K562 (cell line): ENCODE measurements at regions not wholly inside any gene's neighbourhood (a gene's known extent, or its start where the extent isn't known, plus 50 kb on each side); places are given as distances from the start of the nearest gene placed in this dataset.

Source experiments
- ATAC-seq: fragments of 200-7000 bp; cut with Tn5 transposase; 3 replicates; pipeline ENCODE4 v1.9.1; 2020; ENCODE audit warnings: moderate library complexity
- BruUV-seq: library from RNA; stranded (reverse); fragments of 400-500 nt; replicated peaks from 2 replicates; lab custom pipeline; 2021; lab: Mats Ljungman, UMichigan
- CTCF ChIA-PET: fragments of 300-600 bp; formaldehyde crosslinking; extraction: SDS; loops from one replicate; lab custom pipeline; 2021; ENCODE audit warnings: low intra/inter-chr PET ratio; lab: Yijun Ruan, JAX
- POLR2A ChIA-PET: fragments of 300-600, 350-650 bp; sonication (Branson Sonifier 250); formaldehyde crosslinking; extraction: SDS; loops from one replicate; lab custom pipeline; 2021; ENCODE audit warnings: antibody characterized with exemption, inconsistent platforms; lab: Yijun Ruan, JAX
- DNase-seq, 4 experiments: peaks; one replicate each; pipeline versions ENCODE4 v3.0.0 to v3.0.0-alpha.2; 2011 to 2018; ENCODE audit warnings: low spot score in 3 of 4, mixed read lengths in 3 of 4; ENCODE audit errors: extremely low read depth in 1 of 4
- FAIRE-seq: peaks from 2 replicates; lab custom pipeline; 2011; peaks lifted over from hg19 to GRCh38; lab: Jason Lieb, UNC
- H2AFZ ChIP-seq: 2 replicates; pipeline ENCODE4 v1.6.0; 2011; ENCODE audit warnings: low read depth, low read length, control low read depth, inconsistent platforms
- H3K27ac ChIP-seq: fragments of 200-600 bp; 3 replicates; pipeline ENCODE4 v1.8.0; 2011; ENCODE audit warnings: low read depth, mild to moderate bottlenecking, control low read depth, inconsistent platforms, low read length, moderate library complexity, mixed read lengths; ENCODE audit errors: extremely low read depth
- H3K27me3 ChIP-seq, 2 experiments: fragments of 300-600 bp in 1 of 2; 2 replicates in 1 of 2; 3 replicates in 1 of 2; pipeline versions ENCODE4 v1.6.0 to v1.8.0; 2011; ENCODE audit warnings: inconsistent platforms in 2 of 2, low read length in 2 of 2, mild to moderate bottlenecking in 1 of 2, mixed read lengths in 1 of 2, moderate library complexity in 1 of 2; ENCODE audit not compliant: control insufficient read depth in 2 of 2, insufficient read depth in 2 of 2
- H3K36me3 ChIP-seq: fragments of 300-600 bp; 3 replicates; pipeline ENCODE4 v1.8.0; 2011; ENCODE audit warnings: mild to moderate bottlenecking, low read length, inconsistent platforms; ENCODE audit not compliant: control insufficient read depth, insufficient read depth
- H3K4me1 ChIP-seq, 2 experiments: fragments of 200-600 bp in 1 of 2; replicated peaks in 1 of 2; 2 replicates in 1 of 2; 3 replicates in 1 of 2; pipeline versions ENCODE4 v1.5.1 to v1.8.0; 2011; ENCODE audit warnings: inconsistent platforms in 2 of 2, low read length in 2 of 2, mild to moderate bottlenecking in 1 of 2, mixed read lengths in 1 of 2, moderate library complexity in 1 of 2; ENCODE audit not compliant: control insufficient read depth in 2 of 2, insufficient read depth in 2 of 2
- H3K4me2 ChIP-seq: 2 replicates; pipeline ENCODE4 v1.6.1; 2011; ENCODE audit warnings: low read length, control low read depth, inconsistent platforms, mixed read lengths; ENCODE audit not compliant: insufficient read depth
- H3K4me3 ChIP-seq: fragments of 200-600 bp; sonication (generic), shearing (Covaris generic); 2 replicates; pipeline ENCODE4 v1.5.1; 2016; ENCODE audit warnings: control low read depth, inconsistent platforms
- H3K79me2 ChIP-seq: fragments of 200-600 bp; 3 replicates; pipeline ENCODE4 v1.8.0; 2011; ENCODE audit warnings: low read length, inconsistent platforms; ENCODE audit not compliant: control insufficient read depth, insufficient read depth
- H3K9ac ChIP-seq, 2 experiments: 2 replicates each; pipeline versions ENCODE4 v1.6.0 to v1.6.1; 2011; ENCODE audit warnings: low read depth in 2 of 2, low read length in 2 of 2, control low read depth in 1 of 2, inconsistent platforms in 1 of 2, mild to moderate bottlenecking in 1 of 2, mixed read lengths in 1 of 2; ENCODE audit not compliant: insufficient read depth in 1 of 2
- H3K9me1 ChIP-seq: one replicate; pipeline ENCODE4 v1.6.0; 2011; ENCODE audit warnings: inconsistent platforms, mild to moderate bottlenecking, low read length, moderate library complexity; ENCODE audit not compliant: control insufficient read depth, insufficient read depth
- H3K9me3 ChIP-seq: replicated peaks from 2 replicates; pipeline ENCODE4 v1.5.1; 2011; ENCODE audit warnings: low read depth, low read length, inconsistent platforms; ENCODE audit not compliant: control insufficient read depth, insufficient read depth
- H4K20me1 ChIP-seq: replicated peaks from 2 replicates; pipeline ENCODE4 v1.6.1; 2011; ENCODE audit warnings: low read length, inconsistent platforms, mixed read lengths; ENCODE audit not compliant: control insufficient read depth, insufficient read depth
- BDP1 ChIP-seq: IDR thresholded peaks from 3 replicates; pipeline ENCODE4 v1.6.1; 2011; ENCODE audit not compliant: insufficient read length, insufficient read depth
- CGGBP1 ChIP-seq: fragments of 250-450 bp; sonication (Bioruptor Pico); IDR thresholded peaks from 2 replicates; pipeline ENCODE4 v1.9.0; 2021; ENCODE audit warnings: mild to moderate bottlenecking
- ID3 ChIP-seq, 2 experiments: fragments of 250-450 bp in 1 of 2; fragments of 450-650 bp in 1 of 2; sonication (Bioruptor Pico) in 1 of 2; IDR thresholded peaks; 2 replicates each; pipeline versions ENCODE4 v1.6.1 to v1.8.0; 2016 to 2021; ENCODE audit warnings: mild to moderate bottlenecking in 2 of 2, moderate library complexity in 2 of 2, missing compliant biosample characterization in 1 of 2, missing genetic modification characterization in 1 of 2
- KDM4B ChIP-seq, 2 experiments: fragments of 450-650 bp in 1 of 2; sonication (generic) in 1 of 2; IDR thresholded peaks; 2 replicates each; pipeline ENCODE4 v1.6.1; 2016 to 2017; ENCODE audit warnings: borderline replicate concordance in 2 of 2, antibody characterized with exemption in 1 of 2, low read depth in 1 of 2, mild to moderate bottlenecking in 1 of 2
- LCOR ChIP-seq: sonication (generic); formaldehyde crosslinking; IDR thresholded peaks from 2 replicates; pipeline ENCODE4 v1.8.0; 2022; ENCODE audit warnings: mild to moderate bottlenecking, missing genetic modification reagents
- SREBF2 ChIP-seq: sonication (generic); formaldehyde crosslinking; IDR thresholded peaks from 2 replicates; pipeline ENCODE4 v1.4.0; 2020; ENCODE audit warnings: mild to moderate bottlenecking, missing genetic modification reagents
- TEAD1 ChIP-seq, 2 experiments: fragments of 450-650 bp in 1 of 2; sonication (generic) in 1 of 2; formaldehyde crosslinking; IDR thresholded peaks; 2 replicates each; pipeline versions ENCODE4 v1.4.0 to v1.8.0; 2020 to 2022; ENCODE audit warnings: mild to moderate bottlenecking in 2 of 2, missing genetic modification reagents in 1 of 2
- USF1 ChIP-seq: sonication (generic); formaldehyde crosslinking; IDR thresholded peaks from 2 replicates; pipeline ENCODE4 v1.9.0; 2022; ENCODE audit warnings: mild to moderate bottlenecking, missing genetic modification reagents
- ZBTB2 ChIP-seq: fragments of 450-650 bp; IDR thresholded peaks from 2 replicates; pipeline ENCODE4 v1.6.1; 2016; ENCODE audit warnings: antibody characterized with exemption
- ZBTB7A ChIP-seq: IDR thresholded peaks from 2 replicates; pipeline ENCODE4 v1.6.1; 2011; ENCODE audit warnings: low read depth, mild to moderate bottlenecking, low read length, moderate library complexity, borderline replicate concordance; ENCODE audit not compliant: control insufficient read depth
- ZEB2 ChIP-seq: fragments of 450-650 bp; IDR thresholded peaks from 2 replicates; pipeline ENCODE4 v1.6.1; 2016
- ZNF212 ChIP-seq: fragments of 450-650 bp; formaldehyde crosslinking; IDR thresholded peaks from 2 replicates; pipeline ENCODE4 v1.4.0; 2020; ENCODE audit warnings: mild to moderate bottlenecking
- ZNF644 ChIP-seq: fragments of 200-800 bp; sonication (Bioruptor generic); IDR thresholded peaks from 2 replicates; pipeline ENCODE4 v1.6.1; 2016; ENCODE audit warnings: low read depth, missing genetic modification characterization, missing compliant biosample characterization
- WGBS: fragments of 100-300 bp; shearing (Covaris generic); methylation state at CpG from one replicate; pipeline ENCODE4 v1.1.6; 2016; ENCODE audit warnings: low coverage, mixed read lengths; ENCODE audit not compliant: insufficient coverage; ENCODE audit errors: missing lambda C conversion rate; 5-methylcytosine and 5-hydroxymethylcytosine counted together
- in situ Hi-C: fragments of 300-500 bp; cut with MboI; formaldehyde crosslinking; loops from 4 replicates; pipeline ENCODE4 v1.15.0; 2018; ENCODE audit warnings: inconsistent platforms, mixed read lengths
- intact Hi-C: fragments of 100-400 bp; cut with micrococcal nuclease; formaldehyde crosslinking; loops from 2 replicates; pipeline ENCODE4 v1.14.2; 2022

GRCh38 chr9:129489838-129490582, 130.9 kb downstream of the C9orf50 start (continued):
- TF ChIP-seq CGGBP1: no peak
- TF ChIP-seq ZBTB2: peak; percentile 66; the same call in 1 of the 2 replicates
- TF ChIP-seq SREBF2: no peak
- peak in 1 of 2 experiments; percentile 47; a peak in 1 of 4 replicates for TF ChIP-seq TEAD1 (CRISPR knock-in tag; IDR thresholded peaks at IDR 0.05)

GRCh38 chr9:129487658-129488483, 133.0 kb downstream of the C9orf50 start:
- intact Hi-C loops: loop anchor here (2.0 to 5.0 kb wide), 4 partner anchors 81 to 313 kb away; no protein-coding TSS in a partner anchor
- peak; percentile 26 for FAIRE-seq
- no peaks in the 10 kb centered on the region for H4K20me1 ChIP-seq
- peak overlapping the region; percentile 93 for H3K4me2 ChIP-seq
- H3K4me1 ChIP-seq: peaks cover 71 to 84% of the 10 kb centered on the region in 2 experiments
- H3K36me3 ChIP-seq: peaks cover 25% of the 10 kb centered on the region; the same call in 2 of the 3 replicates
- WGBS: 22% methylated on average over 18 of the region's 46 CpGs
- POLR2A ChIA-PET: no interaction called here
- peak; percentile 66 to 77 (median 72) for DNase-seq
- in situ Hi-C loops: loop anchor here (5.0 to 10.0 kb wide), 2 partner anchors 81 to 313 kb away; partner anchors contain the start of gene IER5L
- no peaks in the 10 kb centered on the region for H3K9me3 ChIP-seq
- peak; percentile 38 for ATAC-seq
- CTCF ChIA-PET: interaction anchor here (0.5 kb wide), 1 partner anchor 122 kb away, joined by 3 read pairs; no protein-coding TSS in a partner anchor
- peak overlapping the region; percentile 67 for H3K4me3 ChIP-seq
- no peaks in the 10 kb centered on the region for H3K27me3 ChIP-seq
- peak overlapping the region; percentile 84 for H2AFZ ChIP-seq
- H3K9me1 ChIP-seq: no peaks in the 10 kb centered on the region
- peaks cover 41% of the 10 kb centered on the region for H3K79me2 ChIP-seq
- peak overlapping the region; percentile 100 for H3K27ac ChIP-seq
- peak overlapping the region; percentile 92 to 100 for H3K9ac ChIP-seq
- BruUV-seq: TSS peak; percentile 73
- peak in 1 of 2 experiments; percentile 85; a peak in 1 of 4 replicates for TF ChIP-seq KDM4B (IDR thresholded peaks at IDR 0.05; ENCODE audit: borderline replicate concordance in 2 of 2, low read depth in 1 of 2)
- no peak for TF ChIP-seq LCOR (CRISPR knock-in tag)
- 0 out of 2 replicates have a peak, but pooled peaks have one; percentile 33 for TF ChIP-seq USF1 (CRISPR knock-in tag)
- TF ChIP-seq ZNF212 (CRISPR knock-in tag): no peak
- no peak for TF ChIP-seq ID3 (CRISPR knock-in tag; IDR thresholded peaks at IDR 0.05)
- peak; percentile 90 for TF ChIP-seq ID3 (tag; IDR thresholded peaks at IDR 0.05)
- no peak for TF ChIP-seq ZNF644 (tag)
- no peak for TF ChIP-seq BDP1
- no peak for TF ChIP-seq ZBTB7A
- TF ChIP-seq ZEB2: 0 out of 2 replicates have a peak, but pooled peaks have one; percentile 32
